Tibial nerve (tissue), 4 donors: ENCODE measurements at regions not wholly inside any gene's neighbourhood (a gene's known extent, or its start where the extent isn't known, plus 50 kb on each side); places are given as distances from the start of the nearest gene placed in this dataset.

Source experiments
- DNase-seq, 2 donors: peaks; one replicate each; pipeline ENCODE4 v3.0.0-alpha.2; 2019; ENCODE audit warnings: low spot score in 2 of 2
- H3K27ac ChIP-seq, 4 donors: fragments of 200-600 bp; sonication (generic) in 3 of 4; one replicate each; pipeline ENCODE4 v1.5.1; 2017 to 2019; ENCODE audit warnings: mild to moderate bottlenecking in 1 of 4
- H3K27me3 ChIP-seq, 2 donors: fragments of 200-600 bp; sonication (generic) in 1 of 2; one replicate each; pipeline versions ENCODE4 v1.5.1 to v1.6.0; 2017 to 2019
- H3K36me3 ChIP-seq, 3 donors: fragments of 200-600 bp; sonication (generic); one replicate each; pipeline ENCODE4 v1.5.1; 2018 to 2019
- H3K4me1 ChIP-seq, 4 donors: fragments of 200-600 bp; sonication (generic) in 3 of 4; one replicate each; pipeline ENCODE4 v1.5.1; 2017 to 2019
- H3K4me3 ChIP-seq, 4 donors: fragments of 200-600 bp; sonication (generic) in 3 of 4; one replicate each; pipeline ENCODE4 v1.5.1; 2017 to 2019; ENCODE audit warnings: mild to moderate bottlenecking in 1 of 4, moderate library complexity in 1 of 4
- H3K9me3 ChIP-seq, 4 donors: fragments of 200-600 bp; sonication (generic) in 3 of 4; one replicate each; pipeline ENCODE4 v1.5.1; 2017 to 2019
- CTCF ChIP-seq, 5 experiments: fragments of 200-600 bp in 3 of 5; fragments of 450-650 bp in 2 of 5; sonication (generic) in 3 of 5; IDR thresholded peaks; one replicate each; pipeline ENCODE4 v1.5.1; 2016 to 2019; ENCODE audit warnings: antibody characterized with exemption in 5 of 5, mild to moderate bottlenecking in 3 of 5, moderate library complexity in 2 of 5
- EP300 ChIP-seq, 2 donors: sonication (generic); formaldehyde crosslinking; IDR thresholded peaks; one replicate each; pipeline ENCODE4 v1.6.1; 2017; ENCODE audit warnings: antibody characterized with exemption in 2 of 2, mild to moderate bottlenecking in 1 of 2
- POLR2A ChIP-seq, 2 donors: fragments of 450-650 bp; IDR thresholded peaks; one replicate each; pipeline ENCODE4 v1.6.1; 2017; ENCODE audit warnings: antibody characterized with exemption in 2 of 2, mild to moderate bottlenecking in 2 of 2, moderate library complexity in 2 of 2
- WGBS, 2 donors: methylation state at CpG; one replicate each; pipeline ENCODE4 v1.1.5; 2018; 5-methylcytosine and 5-hydroxymethylcytosine counted together

- Histone ChIP-seq H3K4me1 (no peaks in the 10 kb centered on the region), H3K27me3 (no peaks in the 10 kb centered on the region), H3K9me3 (peaks cover 0 to 8% (median 0%) of the 10 kb centered on the region in 4 donors), H3K36me3 (no peaks in the 10 kb centered on the region), H3K27ac (no peak overlapping the region), H3K4me3 (no peak overlapping the region)
- 77 to 80% methylated on average over 11 of the region's 11 CpGs for WGBS, 2 donors
- DNase-seq = no peak
- TF ChIP-seq EP300 (IDR thresholded peaks at IDR 0.05) (no peak), CTCF (IDR thresholded peaks at IDR 0.05) (no peak), POLR2A (IDR thresholded peaks at IDR 0.05) (no peak)
These were observed 251.7 kb upstream of the B3GAT1 start for GRCh38 chr11:134663506-134664313.

- no peaks in the 10 kb centered on the region for H3K36me3 ChIP-seq
- H3K27ac ChIP-seq = no peak overlapping the region
- no peaks in the 10 kb centered on the region for H3K27me3 ChIP-seq
- TF ChIP-seq POLR2A (IDR thresholded peaks at IDR 0.05) (no peak), CTCF (IDR thresholded peaks at IDR 0.05) (no peak), EP300 (IDR thresholded peaks at IDR 0.05) (no peak)
- H3K4me3 ChIP-seq = no peak overlapping the region
- peaks cover 0 to 8% (median 0%) of the 10 kb centered on the region in 4 donors for H3K9me3 ChIP-seq
- DNase-seq = no peak
- 73 to 82% methylated on average over 4 to 5 of the region's 5 CpGs for WGBS, 2 donors
- peaks cover 0 to under 1% (median 0%) of the 10 kb centered on the region in 4 donors for H3K4me1 ChIP-seq
These were observed 250.8 kb upstream of the B3GAT1 start for GRCh38 chr11:134662629-134663360.

GRCh38 chr11:134661660-134662059 is 249.6 kb upstream of the B3GAT1 start:
- Histone ChIP-seq H3K27ac (no peak overlapping the region), H3K4me1 (peaks cover 0 to 10% (median 0%) of the 10 kb centered on the region in 4 donors), H3K36me3 (no peaks in the 10 kb centered on the region), H3K9me3 (peaks cover 0 to under 1% (median 0%) of the 10 kb centered on the region in 4 donors), H3K4me3 (no peak overlapping the region), H3K27me3 (no peaks in the 10 kb centered on the region)
- 84 to 85% methylated on average over 5 of the region's 5 CpGs for WGBS, 2 donors
- no peak for TF ChIP-seq CTCF (IDR thresholded peaks at IDR 0.05)
- no peak for TF ChIP-seq EP300 (IDR thresholded peaks at IDR 0.05)
- no peak for TF ChIP-seq POLR2A (IDR thresholded peaks at IDR 0.05)
- no peak for DNase-seq

DNA sequence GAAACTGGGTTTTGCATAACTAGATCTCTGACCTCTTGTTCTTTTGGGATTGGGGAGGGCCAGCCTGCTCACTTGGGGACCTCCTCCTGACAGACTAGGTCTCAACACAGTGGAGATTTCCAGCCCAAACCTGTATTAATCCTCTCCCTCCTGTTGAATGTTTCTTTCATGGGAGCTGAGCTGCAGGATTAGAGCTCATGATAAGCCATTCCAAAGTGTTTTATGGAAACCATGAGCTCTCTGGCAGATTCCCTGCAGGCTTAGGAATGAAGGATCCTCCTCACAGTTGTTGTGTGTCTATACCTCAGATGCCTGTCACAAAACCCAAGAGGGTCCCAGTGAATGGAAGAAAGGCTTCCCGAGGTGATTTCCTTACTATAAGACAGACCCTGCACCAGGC is 248.4 kb upstream of the B3GAT1 start:
- Histone ChIP-seq H3K4me1 (peaks cover 0 to 10% (median 0%) of the 10 kb centered on the region in 4 donors), H3K9me3 (no peaks in the 10 kb centered on the region), H3K27me3 (no peaks in the 10 kb centered on the region), H3K4me3 (no peak overlapping the region), H3K36me3 (no peaks in the 10 kb centered on the region), H3K27ac (no peak overlapping the region)
- DNase-seq = no peak
- 79 to 82% methylated on average over 1 of the region's 1 CpG for WGBS, 2 donors
- TF ChIP-seq CTCF (IDR thresholded peaks at IDR 0.05) = no peak
- no peak for TF ChIP-seq EP300 (IDR thresholded peaks at IDR 0.05)
- no peak for TF ChIP-seq POLR2A (IDR thresholded peaks at IDR 0.05)

DNA sequence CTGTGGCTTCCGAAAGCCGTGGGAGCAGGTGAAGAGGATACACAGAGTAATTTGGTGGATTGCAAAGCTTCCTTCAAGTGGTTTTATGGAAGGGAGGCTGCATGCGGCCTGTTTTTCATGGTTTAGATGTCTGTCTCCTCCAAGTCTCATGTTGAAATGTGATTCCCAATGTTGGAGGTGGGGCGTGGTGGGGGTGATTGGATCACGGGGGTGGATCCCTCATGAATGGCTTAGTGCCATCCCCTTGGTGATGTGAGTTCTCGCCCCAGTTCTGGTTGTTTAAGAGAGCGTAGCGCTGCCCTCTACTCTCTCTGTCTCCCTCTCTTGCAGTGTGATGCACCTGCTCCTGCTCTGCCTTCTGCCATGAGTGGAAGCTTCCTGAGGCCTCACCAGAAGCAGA is 247.8 kb upstream of the B3GAT1 start:
- Histone ChIP-seq H3K27me3 (no peaks in the 10 kb centered on the region), H3K4me1 (peaks cover 0 to 10% (median 0%) of the 10 kb centered on the region in 4 donors), H3K4me3 (no peak overlapping the region), H3K36me3 (no peaks in the 10 kb centered on the region), H3K9me3 (no peaks in the 10 kb centered on the region), H3K27ac (no peak overlapping the region)
- TF ChIP-seq CTCF (IDR thresholded peaks at IDR 0.05) (no peak), EP300 (IDR thresholded peaks at IDR 0.05) (no peak), POLR2A (IDR thresholded peaks at IDR 0.05) (no peak)
- DNase-seq = no peak
- WGBS, 2 donors = 87 to 88% methylated on average over 8 of the region's 8 CpGs
